Neural progenitor cell (in vitro differentiated cells): ENCODE measurements at regions not wholly inside any gene's neighbourhood (a gene's known extent, or its start where the extent isn't known, plus 50 kb on each side); places are given as distances from the start of the nearest gene placed in this dataset.

ENCODE experiments used
- DNase-seq: peaks from one replicate; pipeline ENCODE4 v3.0.0-alpha.2; 2016; ENCODE audit warnings: low spot score
- H2AFZ ChIP-seq: fragments of 200-600 bp; sonication (generic); replicated peaks from 2 replicates; pipeline ENCODE4 v1.6.1; 2016; ENCODE audit warnings: antibody characterized with exemption
- H3F3A ChIP-seq: fragments of 200-600 bp; sonication (generic); 2 replicates; pipeline ENCODE4 v1.6.1; 2016; ENCODE audit warnings: antibody characterized with exemption, low read depth
- H3K27ac ChIP-seq: fragments of 200-600 bp; sonication (generic); 2 replicates; pipeline ENCODE4 v1.5.1; 2016; ENCODE audit warnings: mild to moderate bottlenecking
- H3K27me3 ChIP-seq: fragments of 200-600 bp; sonication (generic); 2 replicates; pipeline ENCODE4 v1.6.1; 2016; ENCODE audit warnings: mild to moderate bottlenecking, moderate library complexity
- H3K36me3 ChIP-seq: fragments of 200-600 bp; sonication (generic); 2 replicates; pipeline ENCODE4 v1.5.1; 2016
- H3K4me1 ChIP-seq: fragments of 200-600 bp; sonication (generic); 2 replicates; pipeline ENCODE4 v1.6.1; 2016; ENCODE audit warnings: mixed run types
- H3K4me2 ChIP-seq: fragments of 200-600 bp; sonication (generic); 2 replicates; pipeline ENCODE4 v1.6.1; 2016
- H3K4me3 ChIP-seq: fragments of 200-600 bp; sonication (generic); 2 replicates; pipeline ENCODE4 v1.5.1; 2016
- H3K79me2 ChIP-seq: fragments of 200-600 bp; sonication (generic); 2 replicates; pipeline ENCODE4 v1.6.1; 2016; ENCODE audit warnings: low read depth
- H3K9ac ChIP-seq: fragments of 200-600 bp; sonication (generic); 2 replicates; pipeline ENCODE4 v1.6.1; 2016
- H3K9me3 ChIP-seq: fragments of 200-600 bp; sonication (generic); 2 replicates; pipeline ENCODE4 v1.5.1; 2016; ENCODE audit warnings: low read depth
- H4K20me1 ChIP-seq: fragments of 200-600 bp; sonication (generic); 2 replicates; pipeline ENCODE4 v1.6.1; 2016; ENCODE audit warnings: low read depth
- H3K27ac Mint-ChIP-seq: 3 replicates; pipeline ENCODE4 v1.8.0; 2021; ENCODE audit warnings: mixed read lengths
- H3K27me3 Mint-ChIP-seq: 2 replicates; pipeline ENCODE4 v1.8.0; 2022; ENCODE audit warnings: low read depth, mild to moderate bottlenecking, inconsistent platforms, moderate library complexity, mixed read lengths; ENCODE audit not compliant: insufficient read depth
- H3K36me3 Mint-ChIP-seq: 3 replicates; pipeline ENCODE4 v1.8.0; 2021; ENCODE audit warnings: mixed read lengths
- H3K4me1 Mint-ChIP-seq: 3 replicates; pipeline ENCODE4 v1.8.0; 2021; ENCODE audit warnings: mixed read lengths
- H3K4me3 Mint-ChIP-seq: 3 replicates; pipeline ENCODE4 v1.8.0; 2021; ENCODE audit warnings: mild to moderate bottlenecking, moderate library complexity, mixed read lengths
- H3K9me3 Mint-ChIP-seq: 3 replicates; pipeline ENCODE4 v1.8.0; 2020; ENCODE audit warnings: mixed read lengths
- CTCF ChIP-seq: fragments of 200-600 bp; sonication (generic); IDR thresholded peaks from 2 replicates; pipeline ENCODE4 v1.5.1; 2017; ENCODE audit warnings: antibody characterized with exemption, mild to moderate bottlenecking
- EZH2 ChIP-seq: fragments of 200-600 bp; sonication (generic); IDR thresholded peaks from 2 replicates; pipeline ENCODE4 v1.6.1; 2017; ENCODE audit warnings: antibody characterized with exemption, mild to moderate bottlenecking, moderate library complexity
- EZH2phosphoT487 ChIP-seq: fragments of 200-600 bp; sonication (generic); IDR thresholded peaks from 2 replicates; pipeline ENCODE4 v1.6.1; 2017; ENCODE audit warnings: antibody characterized with exemption

- DNase-seq = no peak
- Histone ChIP-seq H3K27me3 (no peaks in the 10 kb centered on the region), H3K27ac (no peak overlapping the region), H3K4me3 (no peak overlapping the region), H3K36me3 (no peaks in the 10 kb centered on the region), H3K9ac (no peak overlapping the region), H3F3A (no peaks in the 10 kb centered on the region), H3K9me3 (no peaks in the 10 kb centered on the region), H3K4me1 (peaks cover 8% of the 10 kb centered on the region), H3K4me2 (no peak overlapping the region), H3K79me2 (no peaks in the 10 kb centered on the region), H4K20me1 (no peaks in the 10 kb centered on the region), H2AFZ (no peak overlapping the region)
- H3K4me1 Mint-ChIP-seq = peaks cover 5% of the 10 kb centered on the region
- no peak for TF ChIP-seq EZH2
- TF ChIP-seq EZH2phosphoT487 = no peak
- TF ChIP-seq CTCF = no peak
- H3K27ac Mint-ChIP-seq = no peak overlapping the region
- no peaks in the 10 kb centered on the region for H3K27me3 Mint-ChIP-seq
- H3K36me3 Mint-ChIP-seq = no peaks in the 10 kb centered on the region
- H3K9me3 Mint-ChIP-seq = peaks cover 2% of the 10 kb centered on the region
- no peak overlapping the region for H3K4me3 Mint-ChIP-seq
These were observed 108.2 kb downstream of the RRM1 start for GRCh38 chr11:4202749-4203148.

GRCh38 chr11:4197112-4197511 is 102.5 kb downstream of the RRM1 start:
- H3K36me3 ChIP-seq = no peaks in the 10 kb centered on the region
- no peak overlapping the region for H2AFZ ChIP-seq
- no peaks in the 10 kb centered on the region for H3K27me3 Mint-ChIP-seq
- no peaks in the 10 kb centered on the region for H3K9me3 ChIP-seq
- no peak overlapping the region for H3K27ac Mint-ChIP-seq
- H3K4me1 Mint-ChIP-seq = no peaks in the 10 kb centered on the region
- H3K9me3 Mint-ChIP-seq = peaks cover 2% of the 10 kb centered on the region
- DNase-seq = no peak
- no peaks in the 10 kb centered on the region for H3K27me3 ChIP-seq
- TF ChIP-seq CTCF (no peak), EZH2 (no peak), EZH2phosphoT487 (no peak)
- H3K4me1 ChIP-seq = no peaks in the 10 kb centered on the region
- no peak overlapping the region for H3K27ac ChIP-seq
- H3K36me3 Mint-ChIP-seq = no peaks in the 10 kb centered on the region
- no peaks in the 10 kb centered on the region for H3F3A ChIP-seq
- no peak overlapping the region for H3K9ac ChIP-seq
- no peak overlapping the region for H3K4me3 Mint-ChIP-seq
- H4K20me1 ChIP-seq = no peaks in the 10 kb centered on the region
- H3K79me2 ChIP-seq = no peaks in the 10 kb centered on the region
- no peak overlapping the region for H3K4me3 ChIP-seq
- H3K4me2 ChIP-seq = no peak overlapping the region

GRCh38 chr11:4195909-4196308 is 101.3 kb downstream of the RRM1 start:
- Histone ChIP-seq H3K79me2 (no peaks in the 10 kb centered on the region), H3K4me3 (no peak overlapping the region), H3K9me3 (no peaks in the 10 kb centered on the region), H3K27me3 (no peaks in the 10 kb centered on the region), H3F3A (no peaks in the 10 kb centered on the region), H2AFZ (no peak overlapping the region), H3K9ac (no peak overlapping the region), H3K4me1 (no peaks in the 10 kb centered on the region), H4K20me1 (no peaks in the 10 kb centered on the region), H3K4me2 (no peak overlapping the region), H3K27ac (no peak overlapping the region), H3K36me3 (no peaks in the 10 kb centered on the region)
- Mint-ChIP-seq H3K36me3 (no peaks in the 10 kb centered on the region), H3K27ac (no peak overlapping the region), H3K4me1 (no peaks in the 10 kb centered on the region), H3K9me3 (peaks cover 2% of the 10 kb centered on the region), H3K27me3 (peaks cover 3% of the 10 kb centered on the region), H3K4me3 (no peak overlapping the region)
- DNase-seq = no peak
- no peak for TF ChIP-seq EZH2phosphoT487

- Histone ChIP-seq H3K9me3 (no peaks in the 10 kb centered on the region), H3K79me2 (no peaks in the 10 kb centered on the region), H3K4me1 (no peaks in the 10 kb centered on the region), H4K20me1 (no peaks in the 10 kb centered on the region), H3K4me2 (no peak overlapping the region), H3K9ac (no peak overlapping the region), H3F3A (no peaks in the 10 kb centered on the region), H3K36me3 (no peaks in the 10 kb centered on the region), H3K4me3 (no peak overlapping the region), H3K27me3 (no peaks in the 10 kb centered on the region), H3K27ac (no peak overlapping the region), H2AFZ (no peak overlapping the region)
- Mint-ChIP-seq H3K27me3 (peaks cover 3% of the 10 kb centered on the region), H3K9me3 (peaks cover 2% of the 10 kb centered on the region), H3K27ac (no peak overlapping the region), H3K4me1 (no peaks in the 10 kb centered on the region), H3K4me3 (no peak overlapping the region), H3K36me3 (no peaks in the 10 kb centered on the region)
- TF ChIP-seq EZH2phosphoT487 = no peak
- no peak for TF ChIP-seq CTCF
- TF ChIP-seq EZH2 = no peak
- no peak for DNase-seq
These were observed 100.3 kb downstream of the RRM1 start for GRCh38 chr11:4194889-4195288.
